ENCODE measurements at regions not wholly inside any gene's neighbourhood (a gene's known extent, or its start where the extent isn't known, plus 50 kb on each side); places are given as distances from the start of the nearest gene placed in this dataset.

- TF ChIP-seq CTCF (IDR thresholded peaks at IDR 0.05) (no peak), EZH2 (IDR thresholded peaks at IDR 0.05; ENCODE audit: borderline replicate concordance, insufficient read depth, low read depth, low read length, poor library complexity, severe bottlenecking) (no peak)
Measured at GRCh38 chr1:96944432-96945092, 223.0 kb downstream of the PTBP2 start.

Data from B cell (primary cell).